IMR-90 (cell line): ENCODE measurements at regions not wholly inside any gene's neighbourhood (a gene's known extent, or its start where the extent isn't known, plus 50 kb on each side); places are given as distances from the start of the nearest gene placed in this dataset.

Experiments used
- ATAC-seq: fragments of 200-7000 bp; cut with Tn5 transposase; 2 replicates; pipeline ENCODE4 v1.9.1; 2020; ENCODE audit warnings: low read depth, mild to moderate bottlenecking, moderate library complexity
- BruUV-seq: library from RNA; stranded (reverse); fragments of 400-500 nt; replicated peaks from 2 replicates; lab custom pipeline; 2021; lab: Mats Ljungman, UMichigan
- CTCF ChIA-PET: fragments of 300-600 bp; formaldehyde crosslinking; extraction: SDS; loops from one replicate; lab custom pipeline; 2021; ENCODE audit warnings: antibody characterized with exemption; lab: Yijun Ruan, JAX
- POLR2A ChIA-PET: fragments of 300-600 bp; sonication (Branson Sonifier 250); formaldehyde crosslinking; loops from one replicate; lab custom pipeline; 2022; ENCODE audit warnings: antibody characterized with exemption; ENCODE audit not compliant: unreplicated experiment; lab: Charles Lee
- DNase-seq: peaks from one replicate; pipeline ENCODE4 v3.0.0; 2013
- H2AFZ ChIP-seq: replicated peaks from 2 replicates; pipeline ENCODE3; 2013; ENCODE audit warnings: low read length, mild to moderate bottlenecking; ENCODE audit not compliant: poor library complexity
- H2AK5ac ChIP-seq: 2 replicates; pipeline ENCODE4 v1.6.1; 2013; ENCODE audit warnings: low read depth, low read length, inconsistent platforms
- H2AK9ac ChIP-seq: replicated peaks from 2 replicates; pipeline ENCODE3; 2013; ENCODE audit warnings: mild to moderate bottlenecking, low read depth, low read length, moderate library complexity; ENCODE audit not compliant: poor library complexity
- H2BK120ac ChIP-seq: 2 replicates; pipeline ENCODE4 v1.6.1; 2013; ENCODE audit warnings: low read depth, low read length, inconsistent platforms
- H2BK15ac ChIP-seq: 3 replicates; pipeline ENCODE4 v1.6.1; 2013; ENCODE audit warnings: low read depth, low read length, inconsistent platforms
- H2BK20ac ChIP-seq: 2 replicates; pipeline ENCODE4 v1.6.1; 2013; ENCODE audit warnings: low read depth, mild to moderate bottlenecking, inconsistent platforms, low read length, moderate library complexity
- H2BK5ac ChIP-seq: 2 replicates; pipeline ENCODE4 v1.6.1; 2013; ENCODE audit warnings: mild to moderate bottlenecking, low read depth, low read length, inconsistent platforms; ENCODE audit not compliant: poor library complexity, severe bottlenecking
- H3K14ac ChIP-seq: replicated peaks from 2 replicates; pipeline ENCODE4 v1.6.1; 2013; ENCODE audit warnings: low read depth, low read length, inconsistent platforms
- H3K18ac ChIP-seq: 2 replicates; pipeline ENCODE4 v1.6.1; 2013; ENCODE audit warnings: low read depth, low read length, control low read depth
- H3K23ac ChIP-seq: 2 replicates; pipeline ENCODE4 v1.6.1; 2013; ENCODE audit warnings: low read depth, low read length, inconsistent platforms
- H3K27ac ChIP-seq: 2 replicates; pipeline ENCODE4 v1.5.1; 2013; ENCODE audit warnings: mild to moderate bottlenecking, control low read depth, low read length; ENCODE audit not compliant: insufficient read depth
- H3K27me3 ChIP-seq: 2 replicates; pipeline ENCODE4 v1.6.1; 2013; ENCODE audit warnings: low read length; ENCODE audit not compliant: control insufficient read depth, insufficient read depth
- H3K36me3 ChIP-seq: 2 replicates; pipeline ENCODE4 v1.6.1; 2013; ENCODE audit warnings: low read length, mixed read lengths; ENCODE audit not compliant: control insufficient read depth, insufficient read depth
- H3K4ac ChIP-seq: 2 replicates; pipeline ENCODE4 v1.6.1; 2013; ENCODE audit warnings: low read depth, low read length, inconsistent platforms
- H3K4me1 ChIP-seq: 2 replicates; pipeline ENCODE4 v1.6.1; 2013; ENCODE audit warnings: low read length, mixed read lengths; ENCODE audit not compliant: control insufficient read depth, insufficient read depth
- H3K4me2 ChIP-seq: 2 replicates; pipeline ENCODE4 v1.6.1; 2013; ENCODE audit warnings: low read depth, mild to moderate bottlenecking, control low read depth, low read length, moderate library complexity
- H3K4me3 ChIP-seq: 2 replicates; pipeline ENCODE4 v1.5.1; 2013; ENCODE audit warnings: low read depth, mild to moderate bottlenecking, control low read depth, low read length, moderate library complexity; ENCODE audit not compliant: insufficient read depth
- H3K56ac ChIP-seq: 2 replicates; pipeline ENCODE4 v1.6.1; 2013; ENCODE audit warnings: low read length, inconsistent platforms; ENCODE audit not compliant: insufficient read depth; ENCODE audit errors: extremely low read depth
- H3K79me1 ChIP-seq, 2 experiments: 2 replicates each; pipeline ENCODE4 v1.6.1; 2013; ENCODE audit warnings: low read length in 2 of 2, inconsistent platforms in 1 of 2, low read depth in 1 of 2
- H3K9ac ChIP-seq: 2 replicates; pipeline ENCODE4 v1.6.1; 2013; ENCODE audit warnings: low read depth, low read length, control low read depth
- H3K9me1 ChIP-seq: 2 replicates; pipeline ENCODE4 v1.6.1; 2013; ENCODE audit warnings: low read length, inconsistent platforms; ENCODE audit not compliant: insufficient read depth
- H3K9me3 ChIP-seq: 2 replicates; pipeline ENCODE4 v1.6.1; 2013; ENCODE audit warnings: low read length; ENCODE audit not compliant: control insufficient read depth, insufficient read depth
- H4K20me1 ChIP-seq: 2 replicates; pipeline ENCODE4 v1.6.1; 2013; ENCODE audit warnings: low read length, inconsistent platforms; ENCODE audit not compliant: insufficient read depth
- H4K5ac ChIP-seq: 2 replicates; pipeline ENCODE4 v1.6.1; 2013; ENCODE audit warnings: mild to moderate bottlenecking, low read depth, low read length, control low read depth
- H4K8ac ChIP-seq, 2 experiments: 2 replicates each; pipeline ENCODE4 v1.6.1; 2013; ENCODE audit warnings: low read depth in 2 of 2, low read length in 2 of 2, control low read depth in 1 of 2, inconsistent platforms in 1 of 2
- H4K91ac ChIP-seq: 2 replicates; pipeline ENCODE4 v1.6.1; 2013; ENCODE audit warnings: low read depth, low read length, inconsistent platforms; ENCODE audit not compliant: insufficient read depth
- BHLHE40 ChIP-seq: fragments of 150-350 bp; IDR thresholded peaks from 2 replicates; pipeline ENCODE4 v1.6.1; 2016; ENCODE audit warnings: mild to moderate bottlenecking, low read depth, low read length
- CHD1 ChIP-seq: IDR thresholded peaks from 2 replicates; pipeline ENCODE4 v1.6.1; 2012; ENCODE audit warnings: low read depth, low read length, improper control_type of control experiment
- CTCF ChIP-seq: conservative IDR thresholded peaks from 2 replicates; pipeline ENCODE4 v1.5.1; 2012; ENCODE audit warnings: mild to moderate bottlenecking, low read depth, low read length, improper control_type of control experiment
- FOS ChIP-seq: fragments of 150-350 bp; IDR thresholded peaks from 2 replicates; pipeline ENCODE4 v1.6.1; 2016; ENCODE audit warnings: low read depth, low read length
- MAFK ChIP-seq: IDR thresholded peaks from 2 replicates; pipeline ENCODE4 v1.6.1; 2012; ENCODE audit warnings: low read depth, low read length, improper control_type of control experiment
- MAZ ChIP-seq: IDR thresholded peaks from 2 replicates; pipeline ENCODE4 v1.6.1; 2012; ENCODE audit warnings: low read depth, mild to moderate bottlenecking, low read length, improper control_type of control experiment, moderate library complexity, borderline replicate concordance
- MXI1 ChIP-seq: IDR thresholded peaks from 2 replicates; pipeline ENCODE4 v1.6.1; 2012; ENCODE audit warnings: low read depth, mild to moderate bottlenecking, low read length, moderate library complexity, borderline replicate concordance
- NFE2L2 ChIP-seq: fragments of 150-350 bp; IDR thresholded peaks from 2 replicates; pipeline ENCODE4 v1.6.1; 2016; ENCODE audit warnings: low read depth, mild to moderate bottlenecking, low read length
- POLR2A ChIP-seq: IDR thresholded peaks from 2 replicates; pipeline ENCODE4 v1.6.1; 2012; ENCODE audit warnings: mild to moderate bottlenecking, low read depth, low read length
- RAD21 ChIP-seq: IDR thresholded peaks from 2 replicates; pipeline ENCODE4 v1.6.1; 2012; ENCODE audit warnings: low read length, improper control_type of control experiment
- RCOR1 ChIP-seq: IDR thresholded peaks from 2 replicates; pipeline ENCODE4 v1.6.1; 2012; ENCODE audit warnings: mild to moderate bottlenecking, low read length, improper control_type of control experiment; ENCODE audit not compliant: insufficient replicate concordance
- RFX5 ChIP-seq: IDR thresholded peaks from 2 replicates; pipeline ENCODE4 v1.8.0; 2012; ENCODE audit warnings: low read depth, mild to moderate bottlenecking, low read length, moderate library complexity
- SMC3 ChIP-seq: fragments of 150-350 bp; IDR thresholded peaks from 2 replicates; pipeline ENCODE4 v1.6.1; 2016; ENCODE audit warnings: low read depth, mild to moderate bottlenecking, antibody characterized with exemption, low read length, moderate library complexity
- dilution Hi-C: fragments of 300-500 bp; cut with HindIII; formaldehyde crosslinking; loops from one replicate; pipeline ENCODE4 v1.14.3; 2018; ENCODE audit warnings: low sequenced_read_pairs; ENCODE audit not compliant: unreplicated experiment
- in situ Hi-C: fragments of 300-500 bp; cut with MboI; formaldehyde crosslinking; loops from 3 replicates; pipeline ENCODE4 v1.14.3; 2019; ENCODE audit warnings: low sequenced_read_pairs, inconsistent platforms, mixed read lengths
- intact Hi-C: fragments of 100-400 bp; cut with micrococcal nuclease; formaldehyde crosslinking; loops from 2 replicates; pipeline ENCODE4 v1.10.0; 2022
- TF ChIP-seq, protein P1 (sequence below): fragments of 150-350 bp; IDR thresholded peaks from 2 replicates; pipeline ENCODE4 v1.6.1; 2017; ENCODE audit warnings: mild to moderate bottlenecking, antibody characterized with exemption, low read length, low read depth
- TF ChIP-seq, protein P2 (sequence below): fragments of 150-350 bp; IDR thresholded peaks from 2 replicates; pipeline ENCODE4 v1.6.1; 2016; ENCODE audit warnings: low read depth, mild to moderate bottlenecking, low read length, moderate library complexity, borderline replicate concordance

- Histone ChIP-seq H2BK120ac (no peak overlapping the region), H3K9ac (no peak overlapping the region), H2AFZ (no peak overlapping the region), H3K27me3 (no peaks in the 10 kb centered on the region), H3K18ac (no peak overlapping the region), H3K14ac (no peak overlapping the region), H3K9me3 (no peaks in the 10 kb centered on the region), H2AK9ac (no peak overlapping the region), H2AK5ac (peak overlapping the region; percentile 35; the same call in 1 of the 2 replicates), H2BK20ac (no peak overlapping the region), H4K91ac (no peak overlapping the region), H3K27ac (no peak overlapping the region), H4K8ac (no peak overlapping the region), H3K56ac (no peak overlapping the region), H2BK15ac (peak overlapping the region; percentile 26; the same call in 1 of the 3 replicates), H3K23ac (no peak overlapping the region), H2BK5ac (no peak overlapping the region), H3K79me1 (no peaks in the 10 kb centered on the region), H4K20me1 (no peaks in the 10 kb centered on the region), H4K5ac (no peak overlapping the region), H3K36me3 (no peaks in the 10 kb centered on the region), H3K4me2 (no peak overlapping the region), H3K9me1 (0 out of 2 replicates have a peak, but pooled peaks cover 6% of the 10 kb centered on the region), H3K4ac (0 out of 2 replicates have a peak overlapping the region, but pooled peaks have one; percentile 25), H3K4me3 (no peak overlapping the region), H3K4me1 (peaks cover 9% of the 10 kb centered on the region)
- POLR2A ChIA-PET: no interaction called here
- no TSS peak for BruUV-seq
- peak; percentile 47 for DNase-seq
- in situ Hi-C loops (no loop called here), intact Hi-C loops (no loop called here), dilution Hi-C loops (no loop called here)
- CTCF ChIA-PET: interaction anchor here (1.4 kb wide), 1 partner anchor 10 kb away, joined by 4 read pairs; no protein-coding TSS in a partner anchor
- TF ChIP-seq MAZ (no peak), BHLHE40 (no peak), MXI1 (no peak), CHD1 (no peak), POLR2A (no peak), NFE2L2 (no peak), RCOR1 (no peak), MAFK (no peak), FOS (no peak), RFX5 (no peak), SMC3 (no peak), RAD21 (no peak), CTCF (no peak)
- TF ChIP-seq, protein P1, sequence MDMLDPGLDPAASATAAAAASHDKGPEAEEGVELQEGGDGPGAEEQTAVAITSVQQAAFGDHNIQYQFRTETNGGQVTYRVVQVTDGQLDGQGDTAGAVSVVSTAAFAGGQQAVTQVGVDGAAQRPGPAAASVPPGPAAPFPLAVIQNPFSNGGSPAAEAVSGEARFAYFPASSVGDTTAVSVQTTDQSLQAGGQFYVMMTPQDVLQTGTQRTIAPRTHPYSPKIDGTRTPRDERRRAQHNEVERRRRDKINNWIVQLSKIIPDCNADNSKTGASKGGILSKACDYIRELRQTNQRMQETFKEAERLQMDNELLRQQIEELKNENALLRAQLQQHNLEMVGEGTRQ: no peak
- TF ChIP-seq, protein P2, sequence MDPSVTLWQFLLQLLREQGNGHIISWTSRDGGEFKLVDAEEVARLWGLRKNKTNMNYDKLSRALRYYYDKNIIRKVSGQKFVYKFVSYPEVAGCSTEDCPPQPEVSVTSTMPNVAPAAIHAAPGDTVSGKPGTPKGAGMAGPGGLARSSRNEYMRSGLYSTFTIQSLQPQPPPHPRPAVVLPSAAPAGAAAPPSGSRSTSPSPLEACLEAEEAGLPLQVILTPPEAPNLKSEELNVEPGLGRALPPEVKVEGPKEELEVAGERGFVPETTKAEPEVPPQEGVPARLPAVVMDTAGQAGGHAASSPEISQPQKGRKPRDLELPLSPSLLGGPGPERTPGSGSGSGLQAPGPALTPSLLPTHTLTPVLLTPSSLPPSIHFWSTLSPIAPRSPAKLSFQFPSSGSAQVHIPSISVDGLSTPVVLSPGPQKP: no peak
- ATAC-seq: no peak
Measured at GRCh38 chr14:59101476-59101875, 87.0 kb upstream of the DAAM1 start.
